Heart left ventricle (tissue), 16 donors: ENCODE measurements at regions not wholly inside any gene's neighbourhood (a gene's known extent, or its start where the extent isn't known, plus 50 kb on each side); places are given as distances from the start of the nearest gene placed in this dataset.

Experiments
- ATAC-seq, 4 donors: fragments of 200-7000 bp; cut with Tn5 transposase; one replicate each; pipeline ENCODE4 v1.9.1; 2020 to 2022; ENCODE audit warnings: moderate library complexity in 4 of 4, mild to moderate bottlenecking in 3 of 4, moderate number of reproducible peaks in 1 of 4
- DNase-seq, 5 donors: peaks; one replicate each; pipeline ENCODE4 v3.0.0-alpha.2; 2020
- H3K27ac ChIP-seq, 12 donors: fragments of 200-600 bp; sonication (generic) in 4 of 12; one replicate each; pipeline versions ENCODE4 v1.5.0 to v1.8.0; 2016 to 2022; ENCODE audit warnings: mild to moderate bottlenecking in 2 of 12
- H3K27me3 ChIP-seq, 9 donors: fragments of 200-600 bp; sonication (generic) in 2 of 9; one replicate each; pipeline versions ENCODE4 v1.5.1 to v1.8.0; 2016 to 2022; ENCODE audit warnings: mild to moderate bottlenecking in 3 of 9
- H3K36me3 ChIP-seq, 9 donors: fragments of 200-600 bp; sonication (generic) in 2 of 9; one replicate each; pipeline versions ENCODE4 v1.5.0 to v1.8.0; 2018 to 2022; ENCODE audit warnings: mild to moderate bottlenecking in 2 of 9
- H3K4me1 ChIP-seq, 12 donors: fragments of 200-600 bp; sonication (generic) in 4 of 12; one replicate each; pipeline versions ENCODE4 v1.5.0 to v1.8.0; 2016 to 2022; ENCODE audit warnings: mild to moderate bottlenecking in 3 of 12
- H3K4me3 ChIP-seq, 12 donors: fragments of 200-600 bp; sonication (generic) in 4 of 12; one replicate each; pipeline versions ENCODE4 v1.5.0 to v1.8.0; 2017 to 2022; ENCODE audit warnings: mild to moderate bottlenecking in 9 of 12, moderate library complexity in 4 of 12
- H3K9me3 ChIP-seq, 12 donors: fragments of 200-600 bp; sonication (generic) in 4 of 12; one replicate each; pipeline versions ENCODE4 v1.5.0 to v1.8.0; 2016 to 2022; ENCODE audit warnings: mild to moderate bottlenecking in 1 of 12
- POLR2A ChIP-seq, 2 donors: fragments of 450-650 bp; IDR thresholded peaks; one replicate each; pipeline ENCODE4 v1.6.1; 2017; ENCODE audit warnings: antibody characterized with exemption in 2 of 2, mild to moderate bottlenecking in 2 of 2, moderate library complexity in 2 of 2
- WGBS, 4 donors: extraction: QIAGEN DNeasy Blood & Tissue Kit in 2 of 4; methylation state at CpG; one replicate each; pipeline versions ENCODE4 v1.1.5 to v1.1.7; 2013 to 2018; 5-methylcytosine and 5-hydroxymethylcytosine counted together
- intact Hi-C, 10 donors: fragments of 100-400 bp; cut with DNase I; formaldehyde crosslinking; loops; one replicate each; pipeline versions ENCODE4 v1.11.1 to v1.14.2; 2022
- TF ChIP-seq, protein P1 (sequence below), 12 donors: fragments of 200-600 bp; sonication (generic) in 4 of 12; IDR thresholded peaks; one replicate each; pipeline versions ENCODE4 v1.5.0 to v1.8.0; 2018 to 2022; ENCODE audit warnings: antibody characterized with exemption in 12 of 12, mild to moderate bottlenecking in 5 of 12
- donor health status: ischemic (EF 13 %, LVEDD 7.1; RV severe dilation, severe dysfunction).
- donor health status: healthy with polysubstance abuse.
- donor health status: DM: no; HTN: yes; CAD: no.
- donor health status: DM: no; HTN: no; CAD: no.
- donor health status: ischemic (EF 25% LVEDD 6.9; RV normal size, moderate dysfunction).
- donor health status: ischemic (EF 25% LVEDD 5.7; RV mildly dilated, moderate dysfunction).
- donor health status: healthy.
- donor health status: DM: yes; HTN: yes; CAD: no.
- donor health status: ischemic (EF 35%, LVEDD 5.7; RV mildly dilated, moderate dysfunction).
- donor health status: nonischemic (EF 11% LVEDD 7.7; RV severe dilation, severe dysfunction).
- donor health status: DM: yes; HTN: yes; CAD: no.
- donor health status: PGD.
- donor health status: ischemic (EF 29% LVEDD 5.4; RV normal size, mild dysfunction).
- donor health status: nonischemic (EF 23%, LVEDD 6.1; RV moderate dilation, normal function).

DNA sequence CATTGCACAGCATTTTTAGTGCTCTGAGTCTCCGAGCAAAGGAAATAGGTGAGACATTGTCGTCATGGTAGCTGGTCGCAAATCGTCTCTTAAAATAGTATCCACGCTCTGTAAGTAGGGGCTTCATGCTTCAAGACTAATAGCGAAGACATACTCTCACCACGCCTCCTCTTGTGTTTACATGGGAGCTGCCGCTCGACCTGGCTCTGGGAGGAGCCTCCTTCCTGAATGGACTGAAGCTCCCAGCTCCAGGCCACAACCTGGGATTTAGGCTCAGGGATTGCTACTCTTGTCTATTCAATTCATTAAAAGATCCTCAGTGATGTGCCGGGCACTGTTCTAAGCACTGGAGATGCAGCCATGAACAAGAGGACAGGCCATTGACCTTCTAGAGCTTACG is 196.1 kb upstream of the GALNT17 start:
- ATAC-seq, result no peak
- H3K4me1 ChIP-seq, result no peaks in the 10 kb centered on the region
- H3K27ac ChIP-seq, result no peak overlapping the region
- H3K9me3 ChIP-seq, result no peaks in the 10 kb centered on the region
- WGBS, 4 donors, result 67 to 74% (median 69%) methylated on average over 11 of the region's 11 CpGs
- intact Hi-C loops, result no loop called here
- H3K27me3 ChIP-seq, result peaks cover 0 to 8% (median 0%) of the 10 kb centered on the region in 9 donors
- TF ChIP-seq, protein P1, sequence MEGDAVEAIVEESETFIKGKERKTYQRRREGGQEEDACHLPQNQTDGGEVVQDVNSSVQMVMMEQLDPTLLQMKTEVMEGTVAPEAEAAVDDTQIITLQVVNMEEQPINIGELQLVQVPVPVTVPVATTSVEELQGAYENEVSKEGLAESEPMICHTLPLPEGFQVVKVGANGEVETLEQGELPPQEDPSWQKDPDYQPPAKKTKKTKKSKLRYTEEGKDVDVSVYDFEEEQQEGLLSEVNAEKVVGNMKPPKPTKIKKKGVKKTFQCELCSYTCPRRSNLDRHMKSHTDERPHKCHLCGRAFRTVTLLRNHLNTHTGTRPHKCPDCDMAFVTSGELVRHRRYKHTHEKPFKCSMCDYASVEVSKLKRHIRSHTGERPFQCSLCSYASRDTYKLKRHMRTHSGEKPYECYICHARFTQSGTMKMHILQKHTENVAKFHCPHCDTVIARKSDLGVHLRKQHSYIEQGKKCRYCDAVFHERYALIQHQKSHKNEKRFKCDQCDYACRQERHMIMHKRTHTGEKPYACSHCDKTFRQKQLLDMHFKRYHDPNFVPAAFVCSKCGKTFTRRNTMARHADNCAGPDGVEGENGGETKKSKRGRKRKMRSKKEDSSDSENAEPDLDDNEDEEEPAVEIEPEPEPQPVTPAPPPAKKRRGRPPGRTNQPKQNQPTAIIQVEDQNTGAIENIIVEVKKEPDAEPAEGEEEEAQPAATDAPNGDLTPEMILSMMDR (IDR thresholded peaks at IDR 0.05), result no peak
- TF ChIP-seq POLR2A (IDR thresholded peaks at IDR 0.05), result no peak
- no peaks in the 10 kb centered on the region for H3K36me3 ChIP-seq
- no peak overlapping the region for H3K4me3 ChIP-seq
- DNase-seq, result no peak

DNA sequence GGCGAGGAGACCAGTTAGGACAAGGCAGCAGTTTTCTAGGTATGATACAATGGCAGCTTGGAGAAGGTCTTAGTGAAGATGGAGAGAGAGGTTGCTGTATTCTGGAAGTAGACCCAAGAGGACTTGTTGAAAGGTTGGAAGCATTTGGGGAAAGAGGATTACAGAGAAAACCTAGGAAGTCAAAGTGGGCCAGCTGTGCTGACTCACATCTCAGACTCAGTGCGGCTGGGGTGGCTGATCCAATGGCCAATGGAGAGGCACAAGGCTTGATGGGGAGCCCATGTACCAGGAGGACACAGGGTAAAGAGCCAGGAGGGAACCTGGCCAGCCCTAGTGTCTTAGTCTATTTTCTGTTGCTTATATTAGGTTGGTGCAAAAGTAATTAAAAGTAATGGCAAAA is 194.5 kb upstream of the GALNT17 start:
- TF ChIP-seq POLR2A (IDR thresholded peaks at IDR 0.05), result no peak
- TF ChIP-seq, protein P1 (IDR thresholded peaks at IDR 0.05), result no peak
- Histone ChIP-seq H3K36me3 (no peaks in the 10 kb centered on the region), H3K9me3 (no peaks in the 10 kb centered on the region), H3K4me3 (no peak overlapping the region), H3K27ac (no peak overlapping the region), H3K4me1 (no peaks in the 10 kb centered on the region), H3K27me3 (peaks cover 0 to 8% (median 0%) of the 10 kb centered on the region in 9 donors)
- intact Hi-C loops, result no loop called here
- no peak for ATAC-seq
- 85 to 93% (median 91%) methylated on average over 2 of the region's 2 CpGs for WGBS, 4 donors
- no peak for DNase-seq

DNA sequence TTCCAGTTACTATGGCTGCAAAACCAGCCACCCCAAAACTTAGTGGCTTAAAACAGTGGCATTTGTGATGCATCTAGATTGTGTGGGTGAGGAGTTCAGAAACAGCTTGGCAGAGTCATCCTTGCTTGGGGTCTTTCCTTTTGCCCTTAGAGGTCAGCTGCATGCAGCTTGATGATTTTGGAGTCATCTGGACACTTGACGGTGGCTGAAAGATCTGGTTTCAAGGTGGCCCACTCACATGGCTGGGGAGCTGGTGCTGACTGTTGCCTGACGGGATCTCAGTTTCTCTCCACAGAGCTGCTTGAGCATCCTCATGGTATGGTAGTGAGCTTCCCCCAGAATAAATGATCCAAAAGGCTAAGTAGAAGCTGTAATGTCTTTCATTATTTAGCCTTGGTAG is 191.3 kb upstream of the GALNT17 start:
- no peak overlapping the region for H3K4me3 ChIP-seq
- 83 to 91% (median 90%) methylated on average over 2 of the region's 2 CpGs for WGBS, 4 donors
- DNase-seq, result no peak
- no peak for ATAC-seq
- intact Hi-C loops, result no loop called here
- H3K27me3 ChIP-seq, result peaks cover 0 to 4% (median 0%) of the 10 kb centered on the region in 9 donors
- no peak overlapping the region for H3K27ac ChIP-seq
- TF ChIP-seq POLR2A (IDR thresholded peaks at IDR 0.05), result no peak
- TF ChIP-seq, protein P1 (IDR thresholded peaks at IDR 0.05), result no peak
- H3K36me3 ChIP-seq, result no peaks in the 10 kb centered on the region
- H3K4me1 ChIP-seq, result no peaks in the 10 kb centered on the region
- H3K9me3 ChIP-seq, result no peaks in the 10 kb centered on the region

DNA sequence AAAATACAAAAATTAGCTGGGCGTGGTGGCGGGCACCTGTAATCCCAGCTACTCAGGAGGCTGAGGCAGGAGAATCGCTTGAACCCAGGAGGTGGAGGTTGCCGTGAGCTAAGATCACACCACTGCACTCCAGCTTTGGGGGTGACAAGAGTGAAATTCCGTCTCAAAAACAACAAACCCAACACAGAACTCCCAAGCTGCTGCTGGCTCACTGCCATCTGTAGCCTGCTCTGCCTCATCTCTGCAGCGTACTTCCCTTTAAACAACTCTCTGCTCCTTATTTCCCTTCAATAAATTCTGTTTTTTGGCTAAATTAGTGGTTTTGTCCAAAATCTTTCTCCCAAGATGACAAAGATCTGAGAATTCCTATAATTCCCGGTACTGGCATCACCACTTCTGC is 189.2 kb upstream of the GALNT17 start:
- DNase-seq (no peak), ATAC-seq (no peak)
- Histone ChIP-seq H3K36me3 (no peaks in the 10 kb centered on the region), H3K4me3 (no peak overlapping the region), H3K4me1 (no peaks in the 10 kb centered on the region), H3K9me3 (peaks cover 0 to 1% (median 0%) of the 10 kb centered on the region in 12 donors), H3K27me3 (no peaks in the 10 kb centered on the region), H3K27ac (no peak overlapping the region)
- intact Hi-C loops, result loop anchor here in 1 of 10 donors (2.0 kb wide), 1 partner anchor 58 kb away; no protein-coding TSS in a partner anchor
- 73 to 81% (median 76%) methylated on average over 7 of the region's 7 CpGs for WGBS, 4 donors
- TF ChIP-seq, protein P1 (IDR thresholded peaks at IDR 0.05), result no peak
- TF ChIP-seq POLR2A (IDR thresholded peaks at IDR 0.05), result no peak
